Thyroid gland (tissue), 4 donors: ENCODE measurements at regions not wholly inside any gene's neighbourhood (a gene's known extent, or its start where the extent isn't known, plus 50 kb on each side); places are given as distances from the start of the nearest gene placed in this dataset.
A peak's percentile ranks its signal among the peaks of the same experiment; 100 is the strongest.

Source experiments
- DNase-seq, 2 donors: peaks; one replicate each; pipeline ENCODE4 v3.0.0-alpha.2; 2019
- H3K27ac ChIP-seq, 3 donors: fragments of 200-600 bp; sonication (generic); 1 replicate in 2 of 3; 2 replicates in 1 of 3; pipeline ENCODE4 v1.5.1; 2016 to 2019; ENCODE audit warnings: mild to moderate bottlenecking in 1 of 3, moderate library complexity in 1 of 3
- H3K27me3 ChIP-seq: fragments of 200-600 bp; sonication (generic); one replicate; pipeline ENCODE4 v1.5.1; 2019
- H3K36me3 ChIP-seq, 2 donors: fragments of 200-600 bp; sonication (generic); one replicate each; pipeline ENCODE4 v1.5.1; 2016 to 2019
- H3K4me1 ChIP-seq, 2 donors: fragments of 200-600 bp; sonication (generic); one replicate each; pipeline ENCODE4 v1.5.1; 2017 to 2019
- H3K4me3 ChIP-seq, 3 donors: fragments of 200-600 bp; sonication (generic); replicated peaks in 1 of 3; 1 replicate in 2 of 3; 2 replicates in 1 of 3; pipeline ENCODE4 v1.5.1; 2016; ENCODE audit warnings: mild to moderate bottlenecking in 1 of 3
- H3K9me3 ChIP-seq: fragments of 200-600 bp; sonication (generic); one replicate; pipeline ENCODE4 v1.5.1; 2017
- CTCF ChIP-seq, 6 experiments: fragments of 200-600 bp in 3 of 6; fragments of 450-650 bp in 3 of 6; sonication (generic) in 3 of 6; IDR thresholded peaks; one replicate each; pipeline ENCODE4 v1.5.1; 2016 to 2019; ENCODE audit warnings: antibody characterized with exemption in 6 of 6, mild to moderate bottlenecking in 2 of 6, inconsistent platforms in 1 of 6, moderate library complexity in 1 of 6
- POLR2A ChIP-seq, 2 donors: fragments of 450-650 bp; IDR thresholded peaks; one replicate each; pipeline ENCODE4 v1.6.1; 2017; ENCODE audit warnings: antibody characterized with exemption in 2 of 2, mild to moderate bottlenecking in 2 of 2, moderate library complexity in 1 of 2
- WGBS, 2 donors: methylation state at CpG; one replicate each; pipeline ENCODE4 v1.1.5; 2017; 5-methylcytosine and 5-hydroxymethylcytosine counted together
- intact Hi-C: fragments of 100-400 bp; cut with DNase I; formaldehyde crosslinking; loops from one replicate; pipeline ENCODE4 v1.15.1; 2023

GRCh38 chr10:28938745-28939144 is 261.4 kb downstream of the BAMBI start:
- Histone ChIP-seq H3K4me1 (no peaks in the 10 kb centered on the region), H3K4me3 (no peak overlapping the region), H3K27ac (no peak overlapping the region), H3K36me3 (no peaks in the 10 kb centered on the region), H3K27me3 (no peaks in the 10 kb centered on the region), H3K9me3 (no peaks in the 10 kb centered on the region)
- TF ChIP-seq POLR2A (IDR thresholded peaks at IDR 0.05) (no peak), CTCF (IDR thresholded peaks at IDR 0.05) (no peak)
- 71% methylated on average over 1 of the region's 1 CpG for WGBS, 2 donors
- intact Hi-C loops = no loop called here
- no peak for DNase-seq

- no peak overlapping the region for H3K27ac ChIP-seq
- H3K36me3 ChIP-seq = no peaks in the 10 kb centered on the region
- H3K27me3 ChIP-seq = no peaks in the 10 kb centered on the region
- WGBS, 2 donors = 43 to 52% methylated on average over 29 of the region's 29 CpGs
- no peak for TF ChIP-seq CTCF (IDR thresholded peaks at IDR 0.05)
- TF ChIP-seq POLR2A (IDR thresholded peaks at IDR 0.05) = no peak
- DNase-seq = peak in 1 of 2 donors; percentile 8
- H3K4me1 ChIP-seq = no peaks in the 10 kb centered on the region
- intact Hi-C loops = no loop called here
- no peak overlapping the region for H3K4me3 ChIP-seq
- no peaks in the 10 kb centered on the region for H3K9me3 ChIP-seq
These were observed 262.2 kb downstream of the BAMBI start for GRCh38 chr10:28939281-28940157.

GRCh38 chr10:28940158-28940888 is 263.0 kb downstream of the BAMBI start:
- H3K36me3 ChIP-seq = no peaks in the 10 kb centered on the region
- TF ChIP-seq POLR2A (IDR thresholded peaks at IDR 0.05) (no peak), CTCF (IDR thresholded peaks at IDR 0.05) (no peak)
- H3K4me1 ChIP-seq = no peaks in the 10 kb centered on the region
- intact Hi-C loops = no loop called here
- H3K27ac ChIP-seq = no peak overlapping the region
- no peak for DNase-seq
- no peaks in the 10 kb centered on the region for H3K9me3 ChIP-seq
- WGBS, 2 donors = 63 to 67% methylated on average over 8 of the region's 8 CpGs
- no peak overlapping the region for H3K4me3 ChIP-seq
- no peaks in the 10 kb centered on the region for H3K27me3 ChIP-seq

GRCh38 chr10:28942012-28942411 is 264.7 kb downstream of the BAMBI start:
- H3K9me3 ChIP-seq = no peaks in the 10 kb centered on the region
- no peak for TF ChIP-seq CTCF (IDR thresholded peaks at IDR 0.05)
- no peak for TF ChIP-seq POLR2A (IDR thresholded peaks at IDR 0.05)

GRCh38 chr10:28945959-28946358 is 268.6 kb downstream of the BAMBI start:
- TF ChIP-seq CTCF (IDR thresholded peaks at IDR 0.05) (no peak), POLR2A (IDR thresholded peaks at IDR 0.05) (no peak)
- Histone ChIP-seq H3K9me3 (no peaks in the 10 kb centered on the region), H3K27ac (no peak overlapping the region), H3K4me3 (no peak overlapping the region), H3K36me3 (no peaks in the 10 kb centered on the region), H3K27me3 (no peaks in the 10 kb centered on the region), H3K4me1 (no peaks in the 10 kb centered on the region)
- 26 to 67% methylated on average over 1 of the region's 1 CpG for WGBS, 2 donors
- DNase-seq = no peak
- intact Hi-C loops = no loop called here

More at GRCh38 chr10:28942012-28942411, 264.7 kb downstream of the BAMBI start:
- DNase-seq = no peak
- 88 to 89% methylated on average over 1 of the region's 1 CpG for WGBS, 2 donors
- no peak overlapping the region for H3K4me3 ChIP-seq
- no peaks in the 10 kb centered on the region for H3K4me1 ChIP-seq
- H3K27ac ChIP-seq = no peak overlapping the region
- H3K36me3 ChIP-seq = no peaks in the 10 kb centered on the region
- intact Hi-C loops = no loop called here
- no peaks in the 10 kb centered on the region for H3K27me3 ChIP-seq
